Panc1 (cell line): ENCODE measurements at regions not wholly inside any gene's neighbourhood (a gene's known extent, or its start where the extent isn't known, plus 50 kb on each side); places are given as distances from the start of the nearest gene placed in this dataset.

Experiments used
- ATAC-seq: fragments of 200-7000 bp; cut with Tn5 transposase; 2 replicates; pipeline ENCODE4 v1.9.1; 2020; ENCODE audit warnings: mild to moderate bottlenecking, moderate library complexity
- BruUV-seq: library from RNA; stranded (reverse); fragments of 400-500 nt; replicated peaks from 2 replicates; lab custom pipeline; 2021; lab: Mats Ljungman, UMichigan
- CTCF ChIA-PET: fragments of 300-600 bp; sonication (Branson Sonifier 250); formaldehyde crosslinking; loops from one replicate; lab custom pipeline; 2022; ENCODE audit warnings: antibody characterized with exemption; lab: Charles Lee
- POLR2A ChIA-PET: fragments of 300-600 bp; sonication (Branson Sonifier 250); formaldehyde crosslinking; loops from one replicate; lab custom pipeline; 2022; ENCODE audit warnings: antibody characterized with exemption; lab: Charles Lee
- DNase-seq: peaks from one replicate; pipeline ENCODE4 v3.0.0-alpha.2; 2010; ENCODE audit warnings: low read depth, low spot score
- H3K27ac ChIP-seq: 2 replicates; pipeline ENCODE4 v1.5.1; 2011; ENCODE audit warnings: mild to moderate bottlenecking, low read length, inconsistent platforms
- H3K27me3 ChIP-seq: fragments of 200-500 bp; sonication (Bioruptor generic); 2 replicates; pipeline ENCODE4 v1.6.0; 2014; ENCODE audit warnings: low read length, inconsistent platforms; ENCODE audit not compliant: control insufficient read depth, insufficient read depth
- H3K36me3 ChIP-seq: fragments of 200-500 bp; sonication (Bioruptor generic); 2 replicates; pipeline ENCODE4 v1.5.1; 2014; ENCODE audit warnings: inconsistent platforms, mild to moderate bottlenecking, low read length, moderate library complexity; ENCODE audit not compliant: control insufficient read depth, insufficient read depth
- H3K4me1 ChIP-seq: 2 replicates; pipeline ENCODE4 v1.5.1; 2011; ENCODE audit warnings: inconsistent platforms, mild to moderate bottlenecking, low read length, moderate library complexity; ENCODE audit not compliant: control insufficient read depth, insufficient read depth
- H3K4me3 ChIP-seq, 2 experiments: 2 replicates each; pipeline ENCODE4 v1.5.1; 2011 to 2012; ENCODE audit warnings: low read depth in 2 of 2, low read length in 2 of 2, mild to moderate bottlenecking in 2 of 2, inconsistent platforms in 1 of 2, moderate library complexity in 1 of 2
- H3K9me3 ChIP-seq: fragments of 200-500 bp; sonication (Bioruptor generic); 2 replicates; pipeline ENCODE4 v1.5.1; 2014; ENCODE audit warnings: low read depth, mild to moderate bottlenecking, inconsistent platforms, low read length, moderate library complexity; ENCODE audit not compliant: control insufficient read depth, insufficient read depth
- POLR2AphosphoS5 ChIP-seq: IDR thresholded peaks from 2 replicates; pipeline ENCODE4 v1.6.1; 2012; ENCODE audit warnings: mild to moderate bottlenecking, low read depth, low read length, moderate library complexity
- SIN3A ChIP-seq: IDR thresholded peaks from 2 replicates; pipeline ENCODE4 v1.6.1; 2012; ENCODE audit warnings: low read depth, mild to moderate bottlenecking, low read length, moderate library complexity, borderline replicate concordance; ENCODE audit not compliant: insufficient read depth
- TCF7L2 ChIP-seq: IDR thresholded peaks from 2 replicates; pipeline ENCODE4 v1.6.1; 2011; ENCODE audit warnings: mild to moderate bottlenecking, low read depth, low read length, inconsistent platforms
- in situ Hi-C: cut with HindIII; loops from 2 replicates; pipeline ENCODE4 v1.10.0; 2016; ENCODE audit warnings: low sequenced_read_pairs, low pct_unique_long_range_greater_than_20kb
- intact Hi-C: fragments of 100-400 bp; cut with micrococcal nuclease; formaldehyde crosslinking; loops from one replicate; pipeline ENCODE4 v1.10.0; 2022; ENCODE audit not compliant: unreplicated experiment
- TF ChIP-seq, protein P1 (sequence below), 2 experiments: IDR thresholded peaks; 2 replicates each; pipeline ENCODE4 v1.6.1; 2011 to 2012; ENCODE audit warnings: low read depth in 2 of 2, control low read depth in 1 of 2, low read length in 1 of 2, mild to moderate bottlenecking in 1 of 2, moderate library complexity in 1 of 2; ENCODE audit not compliant: insufficient read depth in 1 of 2
- TF ChIP-seq, protein P2 (sequence below): fragments of 450-650 bp; IDR thresholded peaks from 2 replicates; pipeline ENCODE4 v1.5.1; 2017; ENCODE audit warnings: mild to moderate bottlenecking

DNA sequence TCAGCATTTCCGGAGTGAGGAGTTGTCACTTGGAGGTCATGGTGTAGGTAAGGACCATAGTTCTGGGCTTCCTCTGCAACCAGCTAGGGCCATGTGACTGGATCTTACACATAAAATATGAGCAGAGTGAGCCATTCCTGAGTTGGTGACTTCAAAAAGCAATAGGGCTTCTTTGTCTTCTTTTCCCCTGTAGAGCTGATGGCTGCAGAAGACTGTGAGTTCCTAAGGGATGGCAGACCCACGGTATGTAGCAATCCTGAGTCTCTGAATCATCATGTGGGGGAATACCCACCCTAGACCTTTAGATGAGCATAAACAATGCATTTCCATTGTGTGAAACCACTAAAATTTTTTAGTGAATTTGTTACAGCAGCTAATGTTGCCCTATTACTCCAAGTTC is 151.1 kb upstream of the TBX3 start:
- Histone ChIP-seq H3K4me3 (no peak overlapping the region), H3K4me1 (no peaks in the 10 kb centered on the region), H3K9me3 (no peaks in the 10 kb centered on the region), H3K27me3 (no peaks in the 10 kb centered on the region), H3K27ac (no peak overlapping the region), H3K36me3 (no peaks in the 10 kb centered on the region)
- DNase-seq (no peak), ATAC-seq (no peak)
- CTCF ChIA-PET: interaction anchor here (0.5 kb wide), 1 partner anchor 35 kb away, joined by 3 read pairs; no protein-coding TSS in a partner anchor
- intact Hi-C loops: no loop called here
- in situ Hi-C loops: no loop called here
- POLR2A ChIA-PET: no interaction called here
- no TSS peak for BruUV-seq
- TF ChIP-seq POLR2AphosphoS5: no peak
- TF ChIP-seq, protein P1, sequence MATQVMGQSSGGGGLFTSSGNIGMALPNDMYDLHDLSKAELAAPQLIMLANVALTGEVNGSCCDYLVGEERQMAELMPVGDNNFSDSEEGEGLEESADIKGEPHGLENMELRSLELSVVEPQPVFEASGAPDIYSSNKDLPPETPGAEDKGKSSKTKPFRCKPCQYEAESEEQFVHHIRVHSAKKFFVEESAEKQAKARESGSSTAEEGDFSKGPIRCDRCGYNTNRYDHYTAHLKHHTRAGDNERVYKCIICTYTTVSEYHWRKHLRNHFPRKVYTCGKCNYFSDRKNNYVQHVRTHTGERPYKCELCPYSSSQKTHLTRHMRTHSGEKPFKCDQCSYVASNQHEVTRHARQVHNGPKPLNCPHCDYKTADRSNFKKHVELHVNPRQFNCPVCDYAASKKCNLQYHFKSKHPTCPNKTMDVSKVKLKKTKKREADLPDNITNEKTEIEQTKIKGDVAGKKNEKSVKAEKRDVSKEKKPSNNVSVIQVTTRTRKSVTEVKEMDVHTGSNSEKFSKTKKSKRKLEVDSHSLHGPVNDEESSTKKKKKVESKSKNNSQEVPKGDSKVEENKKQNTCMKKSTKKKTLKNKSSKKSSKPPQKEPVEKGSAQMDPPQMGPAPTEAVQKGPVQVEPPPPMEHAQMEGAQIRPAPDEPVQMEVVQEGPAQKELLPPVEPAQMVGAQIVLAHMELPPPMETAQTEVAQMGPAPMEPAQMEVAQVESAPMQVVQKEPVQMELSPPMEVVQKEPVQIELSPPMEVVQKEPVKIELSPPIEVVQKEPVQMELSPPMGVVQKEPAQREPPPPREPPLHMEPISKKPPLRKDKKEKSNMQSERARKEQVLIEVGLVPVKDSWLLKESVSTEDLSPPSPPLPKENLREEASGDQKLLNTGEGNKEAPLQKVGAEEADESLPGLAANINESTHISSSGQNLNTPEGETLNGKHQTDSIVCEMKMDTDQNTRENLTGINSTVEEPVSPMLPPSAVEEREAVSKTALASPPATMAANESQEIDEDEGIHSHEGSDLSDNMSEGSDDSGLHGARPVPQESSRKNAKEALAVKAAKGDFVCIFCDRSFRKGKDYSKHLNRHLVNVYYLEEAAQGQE (IDR thresholded peaks at IDR 0.05; ENCODE audit: insufficient read depth in 1 of 2, low read depth in 2 of 2, low read length in 1 of 2): no peak
- TF ChIP-seq, protein P2, sequence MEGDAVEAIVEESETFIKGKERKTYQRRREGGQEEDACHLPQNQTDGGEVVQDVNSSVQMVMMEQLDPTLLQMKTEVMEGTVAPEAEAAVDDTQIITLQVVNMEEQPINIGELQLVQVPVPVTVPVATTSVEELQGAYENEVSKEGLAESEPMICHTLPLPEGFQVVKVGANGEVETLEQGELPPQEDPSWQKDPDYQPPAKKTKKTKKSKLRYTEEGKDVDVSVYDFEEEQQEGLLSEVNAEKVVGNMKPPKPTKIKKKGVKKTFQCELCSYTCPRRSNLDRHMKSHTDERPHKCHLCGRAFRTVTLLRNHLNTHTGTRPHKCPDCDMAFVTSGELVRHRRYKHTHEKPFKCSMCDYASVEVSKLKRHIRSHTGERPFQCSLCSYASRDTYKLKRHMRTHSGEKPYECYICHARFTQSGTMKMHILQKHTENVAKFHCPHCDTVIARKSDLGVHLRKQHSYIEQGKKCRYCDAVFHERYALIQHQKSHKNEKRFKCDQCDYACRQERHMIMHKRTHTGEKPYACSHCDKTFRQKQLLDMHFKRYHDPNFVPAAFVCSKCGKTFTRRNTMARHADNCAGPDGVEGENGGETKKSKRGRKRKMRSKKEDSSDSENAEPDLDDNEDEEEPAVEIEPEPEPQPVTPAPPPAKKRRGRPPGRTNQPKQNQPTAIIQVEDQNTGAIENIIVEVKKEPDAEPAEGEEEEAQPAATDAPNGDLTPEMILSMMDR: no peak
- TF ChIP-seq TCF7L2: no peak
- no peak for TF ChIP-seq SIN3A

DNA sequence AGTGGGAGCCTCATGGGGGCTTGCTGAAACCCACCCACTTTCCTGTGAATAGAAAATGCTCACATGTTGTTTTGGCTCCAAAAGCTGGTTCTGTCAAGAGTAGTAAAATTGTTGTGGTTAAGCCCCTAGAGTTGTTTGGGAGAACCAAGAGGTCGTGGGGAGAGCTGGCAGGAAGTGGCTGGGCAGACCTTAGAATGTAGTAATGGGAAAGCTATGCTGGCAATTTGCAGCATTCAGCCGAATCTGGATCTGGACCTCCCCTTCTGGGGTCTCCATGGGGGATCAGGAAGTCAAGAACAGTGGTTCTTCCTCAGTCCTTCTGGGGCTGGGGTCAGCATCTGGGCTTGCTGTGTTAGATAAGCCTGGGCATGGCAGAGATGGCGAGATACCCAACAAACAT is 150.6 kb upstream of the TBX3 start:
- Histone ChIP-seq H3K4me1 (no peaks in the 10 kb centered on the region), H3K27me3 (no peaks in the 10 kb centered on the region), H3K36me3 (no peaks in the 10 kb centered on the region), H3K27ac (no peak overlapping the region), H3K9me3 (no peaks in the 10 kb centered on the region), H3K4me3 (no peak overlapping the region)
- DNase-seq (no peak), ATAC-seq (no peak)
- POLR2A ChIA-PET: no interaction called here
- in situ Hi-C loops: no loop called here
- CTCF ChIA-PET: interaction anchor here (0.5 kb wide), 1 partner anchor 35 kb away, joined by 3 read pairs; no protein-coding TSS in a partner anchor
- TF ChIP-seq, protein P1 (IDR thresholded peaks at IDR 0.05; ENCODE audit: insufficient read depth in 1 of 2, low read depth in 2 of 2, low read length in 1 of 2): no peak
- TF ChIP-seq SIN3A (no peak), POLR2AphosphoS5 (no peak), TCF7L2 (no peak)
- TF ChIP-seq, protein P2: no peak
- no TSS peak for BruUV-seq
- intact Hi-C loops: no loop called here
